Right lobe of liver (tissue), 6 donors: ENCODE measurements at regions not wholly inside any gene's neighbourhood (a gene's known extent, or its start where the extent isn't known, plus 50 kb on each side); places are given as distances from the start of the nearest gene placed in this dataset.

Experiments
- ATAC-seq, 4 donors: fragments of 200-7000 bp; cut with Tn5 transposase; one replicate each; pipeline ENCODE4 v1.9.1; 2020; ENCODE audit warnings: mild to moderate bottlenecking in 4 of 4, moderate library complexity in 4 of 4
- DNase-seq, 3 donors: peaks; one replicate each; pipeline ENCODE4 v3.0.0-alpha.2; 2020
- H3K27ac ChIP-seq, 3 donors: fragments of 200-600 bp; one replicate each; pipeline ENCODE4 v1.8.0; 2022
- H3K27me3 ChIP-seq, 2 donors: fragments of 200-600 bp; one replicate each; pipeline ENCODE4 v1.8.0; 2022
- H3K36me3 ChIP-seq, 4 donors: fragments of 200-600 bp; sonication (generic) in 1 of 4; one replicate each; pipeline versions ENCODE4 v1.5.1 to v1.8.0; 2017 to 2022; ENCODE audit warnings: control low read depth in 1 of 4
- H3K4me1 ChIP-seq, 4 donors: fragments of 200-600 bp; sonication (generic) in 1 of 4; one replicate each; pipeline versions ENCODE4 v1.5.1 to v1.8.0; 2017 to 2022; ENCODE audit warnings: control low read depth in 1 of 4
- H3K4me3 ChIP-seq, 3 donors: fragments of 200-600 bp; one replicate each; pipeline ENCODE4 v1.8.0; 2022
- H3K9me3 ChIP-seq, 4 donors: fragments of 200-600 bp; sonication (generic) in 1 of 4; one replicate each; pipeline versions ENCODE4 v1.5.1 to v1.8.0; 2017 to 2022; ENCODE audit warnings: control low read depth in 1 of 4
- CTCF ChIP-seq, 4 donors: fragments of 200-600 bp in 3 of 4; fragments of 450-650 bp in 1 of 4; IDR thresholded peaks; one replicate each; pipeline versions ENCODE4 v1.5.1 to v1.8.0; 2016 to 2022; ENCODE audit warnings: antibody characterized with exemption in 4 of 4, mild to moderate bottlenecking in 2 of 4
- POLR2A ChIP-seq: fragments of 450-650 bp; IDR thresholded peaks from one replicate; pipeline ENCODE4 v1.6.1; 2017; ENCODE audit warnings: antibody characterized with exemption, mild to moderate bottlenecking
- WGBS: methylation state at CpG from one replicate; pipeline ENCODE4 v1.1.6; 2018; ENCODE audit warnings: low coverage, low lambda C conversion rate; ENCODE audit not compliant: insufficient coverage; ENCODE audit errors: missing lambda C conversion rate; 5-methylcytosine and 5-hydroxymethylcytosine counted together
- intact Hi-C, 2 donors: fragments of 100-400 bp; cut with DNase I; formaldehyde crosslinking; loops; one replicate each; pipeline versions ENCODE4 v1.11.2 to v1.14.1; 2022
- donor health status: DM: no; HTN: yes; CAD: no.
- donor health status: DM: no; HTN: no; CAD: no.
- donor health status: DM: no; HTN: no; CAD: no.
- donor health status: DM: no; HTN: yes; CAD: no.
- donor health status: DM: no; HTN: yes; CAD: no.

- intact Hi-C loops: no loop called here
- TF ChIP-seq CTCF (IDR thresholded peaks at IDR 0.05) (no peak), POLR2A (no peak)
- H3K27ac ChIP-seq: no peak overlapping the region
These were observed 108.8 kb upstream of the CDK1 start for GRCh38 chr10:60669501-60669900.

GRCh38 chr10:60666221-60666620 lies 112.1 kb upstream of the CDK1 start:
- peak in 3 of 4 donors; percentile 9 to 54 (median 31) for ATAC-seq
- no peaks in the 10 kb centered on the region for H3K36me3 ChIP-seq
- 49% methylated on average over 2 of the region's 2 CpGs for WGBS
- no peaks in the 10 kb centered on the region for H3K9me3 ChIP-seq
- intact Hi-C loops: no loop called here
- no peaks in the 10 kb centered on the region for H3K4me1 ChIP-seq
- TF ChIP-seq POLR2A (no peak), CTCF (IDR thresholded peaks at IDR 0.05) (no peak)
- no peak overlapping the region for H3K27ac ChIP-seq
- no peak overlapping the region for H3K4me3 ChIP-seq
- no peaks in the 10 kb centered on the region for H3K27me3 ChIP-seq
- DNase-seq: no peak

More at GRCh38 chr10:60669501-60669900, 108.8 kb upstream of the CDK1 start:
- Histone ChIP-seq H3K36me3 (no peaks in the 10 kb centered on the region), H3K4me3 (no peak overlapping the region), H3K9me3 (no peaks in the 10 kb centered on the region), H3K4me1 (no peaks in the 10 kb centered on the region), H3K27me3 (no peaks in the 10 kb centered on the region)
- ATAC-seq (no peak), DNase-seq (no peak)
- WGBS: 77% methylated on average over 1 of the region's 1 CpG

DNA sequence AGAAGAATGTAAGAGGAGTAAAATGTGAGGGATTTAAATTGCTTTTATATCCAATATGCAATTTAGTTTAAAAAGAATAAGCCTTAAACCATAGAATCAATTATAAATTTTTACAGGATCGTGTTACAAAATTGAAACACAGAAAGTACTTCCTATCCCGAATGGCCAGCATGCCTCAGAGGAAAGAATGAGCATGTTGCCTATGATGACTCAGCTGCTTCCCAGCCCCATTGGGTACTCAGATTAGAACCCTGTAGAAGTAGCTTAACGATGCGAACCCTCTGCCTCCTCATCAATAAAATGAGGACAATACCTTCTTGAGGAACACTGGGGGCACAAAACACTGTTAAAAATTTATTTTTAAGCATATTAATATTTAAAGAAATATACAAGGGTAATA lies 113.4 kb upstream of the CDK1 start:
- intact Hi-C loops: no loop called here
- Histone ChIP-seq H3K27ac (no peak overlapping the region), H3K36me3 (no peaks in the 10 kb centered on the region), H3K27me3 (no peaks in the 10 kb centered on the region), H3K4me1 (no peaks in the 10 kb centered on the region), H3K9me3 (no peaks in the 10 kb centered on the region), H3K4me3 (no peak overlapping the region)
- DNase-seq: no peak
- no peak for TF ChIP-seq CTCF (IDR thresholded peaks at IDR 0.05)
- no peak for TF ChIP-seq POLR2A
- WGBS: 51% methylated on average over 4 of the region's 4 CpGs
- no peak for ATAC-seq

DNA sequence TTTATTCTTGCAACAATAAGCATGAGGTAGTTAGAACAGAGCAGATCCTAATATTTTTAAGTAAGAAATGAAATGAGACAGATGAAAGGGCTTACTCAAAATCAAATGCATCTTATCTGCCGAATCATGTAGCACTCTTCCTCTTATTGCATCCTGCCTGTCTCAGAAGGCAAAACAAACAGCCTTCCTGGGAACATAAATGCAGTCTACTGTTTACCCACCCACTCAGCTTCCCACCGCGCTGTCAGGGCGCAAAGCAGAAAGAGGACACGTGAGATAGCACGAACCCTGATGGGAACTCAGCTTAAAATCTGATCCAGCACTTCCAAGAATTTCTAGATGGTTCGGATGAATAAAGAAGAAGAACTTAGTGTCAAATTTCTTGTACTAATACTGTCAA lies 114.4 kb upstream of the CDK1 start:
- intact Hi-C loops: no loop called here
- WGBS: 14% methylated on average over 7 of the region's 7 CpGs
- Histone ChIP-seq H3K9me3 (no peaks in the 10 kb centered on the region), H3K36me3 (no peaks in the 10 kb centered on the region), H3K4me3 (no peak overlapping the region), H3K27ac (no peak overlapping the region), H3K27me3 (no peaks in the 10 kb centered on the region), H3K4me1 (no peaks in the 10 kb centered on the region)
- TF ChIP-seq CTCF (IDR thresholded peaks at IDR 0.05) (no peak), POLR2A (no peak)
- DNase-seq: no peak
- no peak for ATAC-seq
